HFFc6 (cell line): ENCODE measurements at regions not wholly inside any gene's neighbourhood (a gene's known extent, or its start where the extent isn't known, plus 50 kb on each side); places are given as distances from the start of the nearest gene placed in this dataset.
"Not testable (repeated sequence)": the region's sequence is repeated elsewhere in the genome, so short reads cannot be mapped to it uniquely, and the experiment has no call there.

ENCODE experiments used
- DNase-seq: peaks from one replicate; pipeline ENCODE4 v3.0.0-alpha.2; 2018
- H3K27ac Mint-ChIP-seq: 2 replicates; pipeline ENCODE4 v1.8.0; 2020; ENCODE audit warnings: mild to moderate bottlenecking, mixed read lengths
- H3K27me3 Mint-ChIP-seq: 2 replicates; pipeline ENCODE4 v1.8.0; 2021; ENCODE audit warnings: mild to moderate bottlenecking, moderate library complexity, mixed read lengths; ENCODE audit not compliant: insufficient read depth
- H3K36me3 Mint-ChIP-seq: 2 replicates; pipeline ENCODE4 v1.8.0; 2021; ENCODE audit warnings: low read depth, mixed read lengths
- H3K4me1 Mint-ChIP-seq: 2 replicates; pipeline ENCODE4 v1.8.0; 2020; ENCODE audit warnings: low read depth, mixed read lengths
- H3K4me3 Mint-ChIP-seq: 2 replicates; pipeline ENCODE4 v1.8.0; 2020; ENCODE audit warnings: mild to moderate bottlenecking, moderate library complexity, mixed read lengths
- H3K9me3 Mint-ChIP-seq: 2 replicates; pipeline ENCODE4 v1.8.0; 2020; ENCODE audit warnings: mild to moderate bottlenecking, mixed read lengths
- CTCF ChIP-seq: fragments of 200-600 bp; sonication (generic); IDR thresholded peaks from 2 replicates; pipeline ENCODE4 v1.5.0; 2021; ENCODE audit warnings: antibody characterized with exemption, mild to moderate bottlenecking

DNA sequence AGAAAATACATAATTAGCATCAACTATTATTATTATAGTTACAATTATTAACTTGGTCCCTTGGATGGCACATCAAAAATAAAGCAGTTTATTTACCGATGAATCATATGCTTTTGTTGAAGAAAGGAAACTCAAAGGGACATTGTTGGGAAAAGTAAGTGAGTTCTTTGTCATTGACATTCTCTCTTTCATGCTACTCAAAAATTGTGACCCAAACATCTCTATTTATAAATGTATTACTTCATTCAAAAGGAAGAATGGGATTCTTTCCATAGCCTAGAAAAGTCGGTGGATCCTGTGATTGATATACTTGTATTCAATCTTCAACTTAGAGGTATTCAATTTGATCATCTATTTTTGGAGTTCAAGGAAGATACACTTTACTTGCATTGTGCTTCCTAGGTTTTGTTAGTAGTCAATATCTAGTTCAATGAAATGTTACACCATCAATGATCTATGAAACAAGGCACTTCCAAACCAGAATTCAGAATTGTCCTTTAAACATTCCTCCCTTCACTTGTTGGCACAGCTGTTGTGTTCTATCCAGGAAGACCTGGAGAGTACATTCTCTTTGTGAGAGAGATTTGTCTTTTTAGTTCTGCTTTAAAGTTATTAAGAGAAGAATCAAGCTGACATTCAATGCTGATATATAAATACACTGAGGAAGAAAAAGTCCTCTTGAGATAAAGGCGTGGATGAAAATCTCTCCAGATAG, 235.2 kb downstream of the TMEM26 start:
- Mint-ChIP-seq H3K36me3 (no peaks in the 10 kb centered on the region), H3K4me3 (no peak overlapping the region), H3K9me3 (no peaks in the 10 kb centered on the region), H3K4me1 (no peaks in the 10 kb centered on the region), H3K27ac (no peak overlapping the region), H3K27me3 (peaks cover 4% of the 10 kb centered on the region; the same call in 1 of the 2 replicates)
- TF ChIP-seq CTCF, result no peak
- DNase-seq, result no peak

GRCh38 chr10:61215246-61215645, 237.9 kb downstream of the TMEM26 start:
- H3K27me3 Mint-ChIP-seq, result peaks cover 4% of the 10 kb centered on the region; the same call in 1 of the 2 replicates
- H3K4me1 Mint-ChIP-seq, result no peaks in the 10 kb centered on the region
- H3K36me3 Mint-ChIP-seq, result no peaks in the 10 kb centered on the region
- no peak overlapping the region for H3K27ac Mint-ChIP-seq
- TF ChIP-seq CTCF, result no peak
- H3K4me3 Mint-ChIP-seq, result no peak overlapping the region
- DNase-seq, result no peak
- H3K9me3 Mint-ChIP-seq, result no peaks in the 10 kb centered on the region

DNA sequence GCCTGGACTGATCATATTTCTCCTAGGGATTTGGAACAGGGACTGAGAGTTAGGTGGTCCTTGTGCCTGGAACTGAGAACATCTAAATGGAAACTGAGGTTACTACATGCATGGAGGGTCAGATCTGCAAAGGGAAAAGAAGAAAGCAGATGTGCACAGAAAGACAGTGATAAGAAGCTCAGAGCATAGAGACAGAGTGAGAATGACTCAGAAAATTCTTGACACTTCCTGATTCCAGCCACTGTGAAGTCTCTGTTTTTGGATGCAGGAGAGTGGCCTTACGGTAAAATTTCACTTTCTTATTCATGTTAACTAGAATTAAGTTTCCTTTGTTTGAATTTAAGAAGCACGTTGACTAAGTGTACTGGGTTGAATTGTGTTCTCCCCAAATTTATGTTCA, 241.7 kb downstream of the TMEM26 start:
- H3K4me1 Mint-ChIP-seq, result no peaks in the 10 kb centered on the region
- H3K27me3 Mint-ChIP-seq, result no peaks in the 10 kb centered on the region
- H3K27ac Mint-ChIP-seq, result no peak overlapping the region
- no peak for TF ChIP-seq CTCF
- H3K9me3 Mint-ChIP-seq, result no peaks in the 10 kb centered on the region
- no peak overlapping the region for H3K4me3 Mint-ChIP-seq
- H3K36me3 Mint-ChIP-seq, result no peaks in the 10 kb centered on the region
- DNase-seq, result no peak

DNA sequence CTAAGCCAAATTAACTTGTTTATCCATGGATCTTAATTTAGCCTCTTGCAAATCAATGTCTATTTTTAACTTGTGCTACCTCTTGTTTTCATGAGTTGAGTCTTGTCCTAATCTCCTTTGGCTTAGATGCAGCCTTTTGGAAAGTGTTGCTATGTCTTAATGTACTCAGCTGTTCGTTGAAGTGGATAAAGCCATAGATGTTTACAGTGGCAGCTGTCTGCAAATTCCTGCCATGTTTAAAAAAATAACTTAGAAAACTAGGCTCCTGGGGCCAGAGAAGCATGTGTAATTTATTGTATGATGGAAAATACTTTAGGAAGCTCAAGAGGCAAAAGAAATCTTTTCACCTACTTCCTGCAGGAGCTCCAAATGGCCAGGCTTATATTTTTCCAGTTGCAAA, 253.1 kb upstream of the RHOBTB1 start:
- H3K4me1 Mint-ChIP-seq, result no peaks in the 10 kb centered on the region
- no peak for TF ChIP-seq CTCF
- H3K27me3 Mint-ChIP-seq, result peaks cover 2% of the 10 kb centered on the region; the same call in 1 of the 2 replicates
- no peaks in the 10 kb centered on the region for H3K9me3 Mint-ChIP-seq
- no peaks in the 10 kb centered on the region for H3K36me3 Mint-ChIP-seq
- no peak for DNase-seq
- H3K4me3 Mint-ChIP-seq, result no peak overlapping the region
- no peak overlapping the region for H3K27ac Mint-ChIP-seq

- Mint-ChIP-seq H3K27ac (no peak overlapping the region), H3K4me3 (no peak overlapping the region), H3K9me3 (no peaks in the 10 kb centered on the region), H3K36me3 (no peaks in the 10 kb centered on the region), H3K4me1 (no peaks in the 10 kb centered on the region), H3K27me3 (peaks cover 4% of the 10 kb centered on the region)
- TF ChIP-seq CTCF, result no peak
- DNase-seq, result no peak
Observed at GRCh38 chr10:61195211-61195610, 251.2 kb upstream of the RHOBTB1 start.

- H3K36me3 Mint-ChIP-seq, H3K27ac Mint-ChIP-seq, H3K27me3 Mint-ChIP-seq, H3K4me1 Mint-ChIP-seq, H3K9me3 Mint-ChIP-seq, DNase-seq, H3K4me3 Mint-ChIP-seq: not testable (repeated sequence)
Observed at GRCh38 chr10:61192589-61192988, 248.6 kb upstream of the RHOBTB1 start.
